Skeletal muscle satellite cell (primary cell): ENCODE measurements at regions not wholly inside any gene's neighbourhood (a gene's known extent, or its start where the extent isn't known, plus 50 kb on each side); places are given as distances from the start of the nearest gene placed in this dataset.

Source experiments
- H3K27me3 ChIP-seq: 2 replicates; pipeline ENCODE4 v1.7.0; 2013; ENCODE audit warnings: low read length; ENCODE audit not compliant: control insufficient read depth, insufficient read depth
- H3K36me3 ChIP-seq: 2 replicates; pipeline ENCODE4 v1.7.0; 2013; ENCODE audit warnings: mild to moderate bottlenecking, control low read depth, low read length; ENCODE audit not compliant: insufficient read depth
- H3K4me1 ChIP-seq: 2 replicates; pipeline ENCODE4 v1.7.0; 2013; ENCODE audit warnings: low read length; ENCODE audit not compliant: control insufficient read depth, insufficient read depth
- H3K4me2 ChIP-seq: 2 replicates; pipeline ENCODE4 v1.7.0; 2013; ENCODE audit warnings: mild to moderate bottlenecking, low read length
- H3K4me3 ChIP-seq: 2 replicates; pipeline ENCODE4 v1.7.0; 2013; ENCODE audit warnings: low read length
- H3K9ac ChIP-seq: 2 replicates; pipeline ENCODE4 v1.7.0; 2013; ENCODE audit warnings: mild to moderate bottlenecking, low read depth, low read length, moderate library complexity
- H3K9me3 ChIP-seq: replicated peaks from 2 replicates; pipeline ENCODE4 v1.7.0; 2013; ENCODE audit warnings: mild to moderate bottlenecking, control low read depth, low read length

DNA sequence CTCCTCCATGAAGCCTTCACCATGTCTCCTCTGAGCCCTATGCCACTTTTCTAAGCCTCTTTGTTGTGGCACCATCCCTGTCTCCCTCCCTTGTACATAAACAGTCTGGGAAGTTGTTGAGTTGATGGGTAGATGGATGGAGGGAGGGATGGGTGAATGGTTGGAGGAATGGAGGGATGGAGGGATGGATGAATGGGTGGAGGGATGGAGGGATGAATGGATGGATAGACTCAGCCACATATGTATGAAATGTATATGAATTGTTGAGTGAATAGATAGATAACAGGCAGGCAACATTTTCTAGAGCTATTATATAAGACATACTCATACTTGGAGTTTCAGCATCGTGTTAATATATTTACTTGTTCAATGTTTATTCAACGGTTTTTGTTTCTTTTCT lies 58.3 kb upstream of the HES1 start:
- no peak overlapping the region for H3K9ac ChIP-seq
- no peak overlapping the region for H3K4me2 ChIP-seq
- H3K4me1 ChIP-seq, result peaks cover 2% of the 10 kb centered on the region
- H3K9me3 ChIP-seq, result no peaks in the 10 kb centered on the region
- peaks cover 31% of the 10 kb centered on the region for H3K27me3 ChIP-seq
- no peak overlapping the region for H3K4me3 ChIP-seq
- no peaks in the 10 kb centered on the region for H3K36me3 ChIP-seq

DNA sequence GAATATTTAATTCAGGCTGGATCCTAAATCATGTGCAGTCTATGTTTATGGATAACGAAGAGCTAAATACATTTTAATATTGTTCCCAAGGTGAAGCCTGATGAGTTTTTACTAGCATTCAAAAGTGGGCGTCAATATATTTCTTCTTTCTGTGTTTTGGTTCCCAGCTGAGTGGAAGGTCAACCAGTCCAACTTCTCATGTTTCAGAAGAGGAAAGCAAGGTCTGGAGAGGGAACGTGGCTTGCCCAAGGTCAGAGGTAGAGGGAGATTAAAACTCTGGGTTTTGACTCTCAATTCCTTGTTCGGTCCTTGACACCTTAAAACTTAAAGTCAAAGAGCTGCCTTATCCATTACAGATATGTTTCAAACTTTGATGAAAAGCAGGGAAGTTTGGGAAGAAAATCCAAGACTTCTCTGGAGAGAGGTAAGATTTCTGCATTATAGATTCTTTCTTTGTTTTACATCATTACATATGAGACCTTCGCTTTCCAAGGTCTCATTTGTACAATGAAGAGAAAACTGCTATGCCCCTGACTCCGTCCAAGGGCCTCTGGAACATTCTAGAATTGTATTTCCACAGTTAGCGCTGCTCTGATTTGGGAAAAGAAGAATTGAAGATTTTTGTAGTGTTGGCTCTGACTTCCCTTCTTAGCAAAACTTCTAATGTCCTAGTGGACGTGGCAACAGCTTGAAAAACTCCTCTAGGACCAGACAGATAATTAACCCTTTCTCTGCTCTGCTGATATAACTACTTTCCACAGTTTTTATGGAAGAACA lies 57.7 kb upstream of the HES1 start:
- Histone ChIP-seq H3K36me3 (no peaks in the 10 kb centered on the region), H3K27me3 (peaks cover 26% of the 10 kb centered on the region), H3K4me2 (no peak overlapping the region), H3K4me1 (peaks cover 8% of the 10 kb centered on the region), H3K9ac (no peak overlapping the region), H3K4me3 (no peak overlapping the region), H3K9me3 (no peaks in the 10 kb centered on the region)

DNA sequence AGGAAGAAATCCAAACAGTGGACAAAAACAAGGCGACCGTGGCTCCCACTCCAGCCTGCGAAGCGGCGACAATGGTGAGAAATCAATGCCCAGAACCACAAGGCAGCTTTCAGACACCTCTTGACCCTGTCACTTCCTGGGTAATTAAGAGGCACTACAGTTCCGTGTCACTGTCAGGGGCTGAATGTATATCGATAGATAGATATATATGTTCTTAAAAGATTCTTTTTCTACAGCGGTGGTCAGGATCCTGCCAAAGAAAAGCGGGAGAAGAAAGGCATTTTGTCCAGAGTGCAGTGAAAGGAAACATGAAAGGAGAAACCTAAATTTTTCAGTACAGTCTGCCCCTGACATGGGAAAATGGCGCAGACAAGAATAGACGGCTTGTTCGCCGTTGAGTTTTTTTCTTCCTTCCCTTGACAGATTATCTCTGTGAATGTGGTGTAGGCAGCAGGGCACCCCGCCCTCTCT lies 56.2 kb upstream of the HES1 start:
- H3K27me3 ChIP-seq, result peaks cover 32% of the 10 kb centered on the region
- H3K9ac ChIP-seq, result no peak overlapping the region
- no peak overlapping the region for H3K4me2 ChIP-seq
- H3K4me3 ChIP-seq, result no peak overlapping the region
- no peaks in the 10 kb centered on the region for H3K36me3 ChIP-seq
- peaks cover 16% of the 10 kb centered on the region for H3K4me1 ChIP-seq
- no peaks in the 10 kb centered on the region for H3K9me3 ChIP-seq

DNA sequence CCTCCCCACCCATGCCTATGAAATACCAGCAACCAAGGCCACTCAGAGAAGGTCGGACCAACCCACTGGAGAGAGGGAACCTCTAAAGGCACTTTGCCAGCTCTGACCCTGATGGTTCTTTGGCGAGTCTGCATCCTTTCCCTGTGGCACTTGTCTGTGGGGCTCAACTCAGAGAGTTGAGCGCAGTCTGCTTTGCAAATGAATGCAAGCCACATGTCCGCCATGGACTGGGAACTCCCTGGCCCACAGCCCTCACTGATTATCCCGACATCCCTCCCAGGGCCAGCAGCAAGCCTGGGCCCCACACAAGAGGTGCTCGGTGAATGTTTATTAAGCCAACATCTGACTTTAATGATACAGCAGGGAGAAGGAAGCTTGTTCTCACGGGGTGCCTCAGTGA lies 55.5 kb upstream of the HES1 start:
- peaks cover 32% of the 10 kb centered on the region for H3K27me3 ChIP-seq
- no peaks in the 10 kb centered on the region for H3K9me3 ChIP-seq
- H3K36me3 ChIP-seq, result no peaks in the 10 kb centered on the region
- H3K4me2 ChIP-seq, result no peak overlapping the region
- H3K4me3 ChIP-seq, result no peak overlapping the region
- H3K9ac ChIP-seq, result no peak overlapping the region
- H3K4me1 ChIP-seq, result peaks cover 16% of the 10 kb centered on the region

- H3K4me3 ChIP-seq, result no peak overlapping the region
- H3K9me3 ChIP-seq, result no peaks in the 10 kb centered on the region
- H3K4me2 ChIP-seq, result no peak overlapping the region
- no peaks in the 10 kb centered on the region for H3K36me3 ChIP-seq
- peaks cover 32% of the 10 kb centered on the region for H3K27me3 ChIP-seq
- peaks cover 16% of the 10 kb centered on the region for H3K4me1 ChIP-seq
- H3K9ac ChIP-seq, result no peak overlapping the region
Measured at GRCh38 chr3:194080913-194081800, 54.8 kb upstream of the HES1 start.

DNA sequence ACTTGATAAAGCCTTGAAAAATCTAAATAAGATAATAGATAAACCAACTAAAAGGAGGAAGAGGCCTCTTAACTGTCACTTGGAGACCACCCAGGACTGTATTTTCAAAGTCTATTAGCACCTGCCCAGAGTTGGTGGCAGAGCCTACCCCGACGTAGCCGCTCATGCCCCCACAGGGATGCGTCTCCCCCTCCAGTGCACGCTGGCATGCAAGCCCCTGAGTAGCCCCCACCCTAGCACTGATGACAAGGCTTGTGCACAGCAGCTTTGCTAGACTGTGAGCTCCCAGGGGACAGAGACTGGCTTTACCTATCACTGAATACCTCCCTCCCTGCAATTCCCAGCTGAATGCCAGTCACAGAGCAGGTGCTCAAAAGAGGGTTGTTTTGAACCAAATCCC lies 54.1 kb upstream of the HES1 start:
- Histone ChIP-seq H3K36me3 (no peaks in the 10 kb centered on the region), H3K4me2 (no peak overlapping the region), H3K9me3 (no peaks in the 10 kb centered on the region), H3K9ac (no peak overlapping the region), H3K27me3 (peaks cover 32% of the 10 kb centered on the region), H3K4me3 (no peak overlapping the region), H3K4me1 (peaks cover 16% of the 10 kb centered on the region)

GRCh38 chr3:194082743-194083636 lies 53.0 kb upstream of the HES1 start:
- H3K36me3 ChIP-seq, result no peaks in the 10 kb centered on the region
- H3K4me1 ChIP-seq, result peaks cover 16% of the 10 kb centered on the region
- H3K9ac ChIP-seq, result peak overlapping the region; percentile 52
- H3K27me3 ChIP-seq, result peaks cover 30% of the 10 kb centered on the region
- H3K4me2 ChIP-seq, result peak overlapping the region; percentile 57
- peak overlapping the region; percentile 5 for H3K4me3 ChIP-seq
- H3K9me3 ChIP-seq, result no peaks in the 10 kb centered on the region

DNA sequence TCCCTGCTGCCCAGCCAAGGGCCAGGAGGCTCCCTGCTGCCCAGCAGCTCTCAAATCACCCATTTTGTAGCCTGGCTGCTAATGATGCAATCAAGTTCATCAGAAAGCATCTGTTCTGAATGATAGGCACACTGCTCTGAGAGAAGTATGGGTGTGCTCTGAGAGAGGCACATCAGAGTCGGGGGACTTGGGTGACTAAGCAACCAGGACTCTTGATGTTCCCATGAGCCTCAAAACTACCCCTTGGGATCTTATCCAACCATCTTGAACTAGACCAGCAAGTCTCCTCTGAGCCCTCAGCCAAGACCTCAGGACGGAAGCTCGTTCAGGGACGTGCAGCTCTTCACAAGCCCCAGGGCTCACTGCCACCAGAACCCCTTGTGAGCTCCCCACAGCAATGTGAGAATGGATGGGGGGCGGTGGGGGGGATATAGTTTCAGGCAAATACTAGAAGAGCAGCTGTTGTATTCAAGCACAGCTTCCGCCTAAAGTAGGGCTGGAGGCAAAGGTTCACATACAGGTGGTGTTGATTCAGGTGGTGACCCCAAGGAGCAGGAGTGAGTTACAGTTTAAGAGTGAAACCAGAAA lies 52.2 kb upstream of the HES1 start:
- Histone ChIP-seq H3K9ac (peak overlapping the region; percentile 18), H3K4me2 (no peak overlapping the region), H3K27me3 (peaks cover 26% of the 10 kb centered on the region), H3K4me3 (no peak overlapping the region), H3K36me3 (no peaks in the 10 kb centered on the region), H3K9me3 (no peaks in the 10 kb centered on the region), H3K4me1 (peaks cover 16% of the 10 kb centered on the region)

DNA sequence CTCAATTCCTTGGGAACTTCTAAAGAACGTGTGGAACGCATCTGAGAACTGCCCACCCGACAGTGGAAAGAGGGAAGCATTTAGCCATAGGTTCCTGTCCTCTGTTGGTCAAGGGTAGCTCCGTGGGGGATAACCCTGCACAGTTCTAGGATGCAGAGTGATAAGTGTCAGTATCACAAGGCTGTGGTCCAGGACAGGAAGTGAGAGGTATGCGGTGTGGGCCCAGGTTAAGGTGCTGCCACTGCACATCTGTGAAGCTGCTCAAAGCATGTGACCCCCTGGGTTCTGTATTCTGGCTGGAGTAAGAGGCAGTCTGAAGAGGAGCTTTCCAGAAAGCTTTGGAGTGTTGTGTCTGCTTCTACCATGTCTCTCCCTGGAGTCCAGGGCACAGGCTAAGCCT lies 51.7 kb upstream of the HES1 start:
- peaks cover 25% of the 10 kb centered on the region for H3K27me3 ChIP-seq
- H3K36me3 ChIP-seq, result no peaks in the 10 kb centered on the region
- peaks cover 18% of the 10 kb centered on the region for H3K4me1 ChIP-seq
- no peak overlapping the region for H3K4me2 ChIP-seq
- H3K4me3 ChIP-seq, result no peak overlapping the region
- no peak overlapping the region for H3K9ac ChIP-seq
- H3K9me3 ChIP-seq, result no peaks in the 10 kb centered on the region
